HepG2 (cell line): ENCODE measurements at regions not wholly inside any gene's neighbourhood (a gene's known extent, or its start where the extent isn't known, plus 50 kb on each side); places are given as distances from the start of the nearest gene placed in this dataset.

Source experiments
- ATAC-seq: fragments of 200-7000 bp; cut with Tn5 transposase; 3 replicates; pipeline ENCODE4 v1.9.1; 2020; ENCODE audit warnings: mild to moderate bottlenecking, moderate library complexity
- BruUV-seq: library from RNA; stranded (reverse); fragments of 400-500 nt; replicated peaks from 2 replicates; lab custom pipeline; 2021; lab: Mats Ljungman, UMichigan
- CTCF ChIA-PET: fragments of 300-600 bp; formaldehyde crosslinking; extraction: SDS; loops from one replicate; lab custom pipeline; 2021; ENCODE audit warnings: low total read pairs, inconsistent platforms, low intra/inter-chr PET ratio; lab: Yijun Ruan, JAX
- POLR2A ChIA-PET: fragments of 350-600 bp; sonication (Branson Sonifier 250); formaldehyde crosslinking; loops from one replicate; lab custom pipeline; 2020; ENCODE audit warnings: antibody characterized with exemption, inconsistent platforms; lab: Yijun Ruan, JAX
- DNase-seq: peaks from one replicate; pipeline ENCODE4 v3.0.0-alpha.2; 2015; ENCODE audit warnings: low spot score
- FAIRE-seq: peaks from 3 replicates; lab custom pipeline; 2011; peaks lifted over from hg19 to GRCh38; lab: Jason Lieb, UNC
- H2AFZ ChIP-seq: one replicate; pipeline ENCODE4 v1.6.1; 2011; ENCODE audit warnings: low read length, inconsistent platforms
- H3K27ac ChIP-seq: fragments of 300-600 bp; 3 replicates; pipeline ENCODE4 v1.8.0; 2011; ENCODE audit warnings: mixed run types, mild to moderate bottlenecking, mixed read lengths, low read length, inconsistent platforms; ENCODE audit not compliant: insufficient read depth; ENCODE audit errors: extremely low read length
- H3K27me3 ChIP-seq, 2 experiments: fragments of 200-600 bp in 1 of 2; 2 replicates in 1 of 2; 3 replicates in 1 of 2; pipeline versions ENCODE4 v1.6.0 to v1.8.0; 2011; ENCODE audit warnings: low read length in 2 of 2, mild to moderate bottlenecking in 2 of 2, moderate library complexity in 2 of 2, inconsistent platforms in 1 of 2; ENCODE audit not compliant: insufficient read depth in 2 of 2, control insufficient read depth in 1 of 2
- H3K36me3 ChIP-seq, 2 experiments: fragments of 200-600 bp in 1 of 2; replicated peaks in 1 of 2; 2 replicates in 1 of 2; 3 replicates in 1 of 2; pipeline versions ENCODE4 v1.5.1 to v1.8.0; 2011; ENCODE audit warnings: low read length in 2 of 2, inconsistent platforms in 1 of 2; ENCODE audit not compliant: insufficient read depth in 2 of 2, control insufficient read depth in 1 of 2
- H3K4me1 ChIP-seq: 2 replicates; pipeline ENCODE4 v1.5.1; 2012; ENCODE audit warnings: low read length, inconsistent platforms; ENCODE audit not compliant: insufficient read depth
- H3K4me2 ChIP-seq: 2 replicates; pipeline ENCODE4 v1.6.0; 2011; ENCODE audit warnings: low read depth, low read length, inconsistent platforms
- H3K4me3 ChIP-seq, 3 experiments: fragments of 200-600 bp in 1 of 3; sonication (generic), shearing (Covaris generic) in 1 of 3; replicated peaks in 1 of 3; 2 replicates each; pipeline ENCODE4 v1.5.1; 2011 to 2016; ENCODE audit warnings: low read length in 3 of 3, inconsistent platforms in 2 of 3, low read depth in 2 of 3, mild to moderate bottlenecking in 2 of 3, control low read depth in 1 of 3, mixed read lengths in 1 of 3; ENCODE audit not compliant: insufficient read depth in 1 of 3
- H3K79me2 ChIP-seq: one replicate; pipeline ENCODE4 v1.6.1; 2011; ENCODE audit warnings: low read length, inconsistent platforms; ENCODE audit not compliant: insufficient read depth
- H3K9ac ChIP-seq: 2 replicates; pipeline ENCODE4 v1.6.0; 2011; ENCODE audit warnings: mild to moderate bottlenecking, low read depth, low read length, inconsistent platforms; ENCODE audit not compliant: insufficient read depth
- H3K9me3 ChIP-seq: 2 replicates; pipeline ENCODE4 v1.5.1; 2012; ENCODE audit warnings: mild to moderate bottlenecking, low read length
- H4K20me1 ChIP-seq: 2 replicates; pipeline ENCODE4 v1.6.0; 2011; ENCODE audit warnings: inconsistent platforms, mild to moderate bottlenecking, low read length, moderate library complexity; ENCODE audit not compliant: insufficient read depth
- EED ChIP-seq: sonication (generic); formaldehyde crosslinking; IDR thresholded peaks from 2 replicates; pipeline ENCODE4 v1.5.0; 2020; ENCODE audit warnings: mild to moderate bottlenecking, missing genetic modification reagents
- ETV5 ChIP-seq: IDR thresholded peaks from 2 replicates; pipeline ENCODE4 v1.6.1; 2018; ENCODE audit warnings: missing biosample characterization, missing genetic modification reagents, inconsistent platforms, borderline replicate concordance
- ZHX2 ChIP-seq, 2 experiments: sonication (generic) in 1 of 2; formaldehyde crosslinking in 1 of 2; IDR thresholded peaks; 2 replicates each; pipeline versions ENCODE4 v1.6.1 to v1.9.0; 2014 to 2022; ENCODE audit warnings: antibody characterized with exemption in 1 of 2, borderline replicate concordance in 1 of 2, inconsistent platforms in 1 of 2, low read depth in 1 of 2, missing genetic modification reagents in 1 of 2
- WGBS: methylation state at CpG from one replicate; pipeline ENCODE4 v1.1.6; 2017; ENCODE audit warnings: low lambda C conversion rate; 5-methylcytosine and 5-hydroxymethylcytosine counted together
- in situ Hi-C: cut with HindIII; loops from 2 replicates; pipeline ENCODE4 v1.10.0; 2017; ENCODE audit warnings: low pct_unique_long_range_greater_than_20kb; ENCODE audit not compliant: extremely low pct_ligation_motif_present
- intact Hi-C: fragments of 100-400 bp; cut with micrococcal nuclease; formaldehyde crosslinking; loops from one replicate; pipeline ENCODE4 v1.10.0; 2022; ENCODE audit not compliant: unreplicated experiment

GRCh38 chr3:146680617-146681016, 75.5 kb upstream of the PLSCR5 start:
- ChIA-PET POLR2A (no interaction called here), CTCF (no interaction called here)
- ATAC-seq = no peak
- H3K27me3 ChIP-seq = no peaks in the 10 kb centered on the region
- no peak overlapping the region for H3K27ac ChIP-seq
- 2% methylated on average over 4 of the region's 4 CpGs for WGBS
- no peak overlapping the region for H3K4me3 ChIP-seq
- in situ Hi-C loops (no loop called here), intact Hi-C loops (no loop called here)
- FAIRE-seq = no peak
- no peaks in the 10 kb centered on the region for H3K79me2 ChIP-seq
- no peaks in the 10 kb centered on the region for H3K36me3 ChIP-seq
- no peaks in the 10 kb centered on the region for H3K9me3 ChIP-seq
- TF ChIP-seq ZHX2 (IDR thresholded peaks at IDR 0.05; ENCODE audit: low read depth) (no peak), ZHX2 (CRISPR knock-in tag; IDR thresholded peaks at IDR 0.05; ENCODE audit: borderline replicate concordance) (no peak), EED (CRISPR knock-in tag) (no peak), ETV5 (no peak)
- no peaks in the 10 kb centered on the region for H4K20me1 ChIP-seq
- no TSS peak for BruUV-seq
- H3K4me2 ChIP-seq = no peak overlapping the region
- no peaks in the 10 kb centered on the region for H3K4me1 ChIP-seq
- DNase-seq = no peak
- H2AFZ ChIP-seq = no peak overlapping the region
- H3K9ac ChIP-seq = no peak overlapping the region
